A172 (cell line): ENCODE measurements at regions not wholly inside any gene's neighbourhood (a gene's known extent, or its start where the extent isn't known, plus 50 kb on each side); places are given as distances from the start of the nearest gene placed in this dataset.
"Not testable (repeated sequence)": the region's sequence is repeated elsewhere in the genome, so short reads cannot be mapped to it uniquely, and the experiment has no call there.

Experiments
- DNase-seq: peaks from one replicate; pipeline ENCODE4 v3.0.0-alpha.2; 2015; ENCODE audit warnings: low spot score

- DNase-seq, result no peak
Measured at GRCh38 chr5:15384176-15384575, 115.8 kb upstream of the FBXL7 start.

GRCh38 chr5:15383469-15383868 is 116.5 kb upstream of the FBXL7 start:
- peak; percentile 14 for DNase-seq

- DNase-seq, result no peak
Measured at GRCh38 chr5:15383021-15383420, 117.0 kb upstream of the FBXL7 start.

GRCh38 chr5:15377573-15378340 is 122.2 kb upstream of the FBXL7 start:
- no peak for DNase-seq

- DNase-seq, result no peak
Measured at GRCh38 chr5:15376803-15377202, 123.2 kb upstream of the FBXL7 start.

GRCh38 chr5:15376088-15376487 is 123.9 kb upstream of the FBXL7 start:
- DNase-seq, result no peak

GRCh38 chr5:15375559-15375958 is 124.4 kb upstream of the FBXL7 start:
- no peak for DNase-seq

GRCh38 chr5:15374886-15375285 is 125.1 kb upstream of the FBXL7 start:
- no peak for DNase-seq

- DNase-seq, result no peak
Measured at GRCh38 chr5:15373151-15373550, 126.8 kb upstream of the FBXL7 start.

GRCh38 chr5:15371184-15371583 is 128.8 kb upstream of the FBXL7 start:
- DNase-seq, result no peak

GRCh38 chr5:15368835-15369234 is 131.1 kb upstream of the FBXL7 start:
- no peak for DNase-seq

- no peak for DNase-seq
Measured at GRCh38 chr5:15367489-15367888, 132.5 kb upstream of the FBXL7 start.

GRCh38 chr5:15366676-15367391 is 133.1 kb upstream of the FBXL7 start:
- peak; percentile 30 for DNase-seq

GRCh38 chr5:15365070-15365469 is 134.9 kb upstream of the FBXL7 start:
- DNase-seq, result no peak

GRCh38 chr5:15363601-15364000 is 136.4 kb upstream of the FBXL7 start:
- no peak for DNase-seq

GRCh38 chr5:15357092-15357453 is 142.9 kb upstream of the FBXL7 start:
- DNase-seq, result not testable (repeated sequence)

- DNase-seq, result not testable (repeated sequence)
Measured at GRCh38 chr5:15356308-15357091, 143.5 kb upstream of the FBXL7 start.

- DNase-seq, result no peak
Measured at GRCh38 chr5:15354021-15354420, 146.0 kb upstream of the FBXL7 start.

- no peak for DNase-seq
Measured at GRCh38 chr5:15353086-15353645, 146.8 kb upstream of the FBXL7 start.

GRCh38 chr5:15350614-15351013 is 149.4 kb upstream of the FBXL7 start:
- no peak for DNase-seq

GRCh38 chr5:15346738-15347137 is 153.2 kb upstream of the FBXL7 start:
- no peak for DNase-seq

- no peak for DNase-seq
Measured at GRCh38 chr5:15344954-15345353, 155.0 kb upstream of the FBXL7 start.
